HK-2 (cell line): ENCODE measurements at regions not wholly inside any gene's neighbourhood (a gene's known extent, or its start where the extent isn't known, plus 50 kb on each side); places are given as distances from the start of the nearest gene placed in this dataset.
A peak's percentile ranks its signal among the peaks of the same experiment; 100 is the strongest.

Source experiments
- DNase-seq: peaks from one replicate; pipeline ENCODE4 v3.0.0-alpha.2; 2018; ENCODE audit not compliant: unreplicated experiment

DNA sequence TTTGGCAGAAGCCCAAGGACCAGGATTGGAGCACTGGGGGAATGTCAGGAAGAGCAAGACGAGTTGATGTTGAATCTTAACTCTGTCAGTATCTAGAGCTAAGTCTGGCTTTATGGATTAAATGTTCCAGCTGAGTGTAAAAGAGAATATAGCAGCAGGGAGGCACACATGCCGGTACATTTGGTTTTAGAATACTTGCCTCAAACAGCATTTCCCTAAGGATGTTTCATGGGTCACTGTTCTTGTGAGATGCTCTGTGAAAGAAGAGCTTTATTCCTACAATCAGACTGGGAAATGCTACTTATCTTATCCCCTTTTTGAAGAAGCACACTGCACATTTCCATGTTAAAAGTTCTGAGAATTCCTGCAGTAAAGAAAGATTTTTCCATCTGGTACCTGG is 440.3 kb upstream of the B3GALT2 start:
- no peak for DNase-seq

GRCh38 chr1:193625255-193625654 is 438.8 kb upstream of the B3GALT2 start:
- DNase-seq = no peak

- DNase-seq = no peak
Observed at GRCh38 chr1:193619911-193620310, 433.5 kb upstream of the B3GALT2 start.

DNA sequence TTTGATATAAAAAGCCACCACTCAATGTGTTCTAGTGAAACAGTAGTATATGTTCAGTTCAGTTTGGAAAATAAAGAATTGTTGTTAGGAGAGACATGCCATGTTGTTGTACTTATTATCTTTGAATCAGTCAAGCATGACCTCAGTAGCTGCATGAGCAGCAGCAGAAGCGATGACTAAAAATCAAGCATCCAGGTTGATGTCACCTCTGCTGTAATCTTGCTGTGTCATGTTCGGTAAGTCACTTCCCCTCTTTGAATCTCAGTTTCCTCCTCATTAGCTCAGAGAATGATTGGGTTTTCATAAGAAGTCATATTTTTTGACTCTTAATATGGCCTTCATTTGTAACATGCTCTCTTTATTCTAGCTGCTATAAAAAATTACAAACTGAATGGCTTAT is 428.4 kb upstream of the B3GALT2 start:
- DNase-seq = peak; percentile 19

- no peak for DNase-seq
Observed at GRCh38 chr1:193614275-193614674, 427.9 kb upstream of the B3GALT2 start.

DNA sequence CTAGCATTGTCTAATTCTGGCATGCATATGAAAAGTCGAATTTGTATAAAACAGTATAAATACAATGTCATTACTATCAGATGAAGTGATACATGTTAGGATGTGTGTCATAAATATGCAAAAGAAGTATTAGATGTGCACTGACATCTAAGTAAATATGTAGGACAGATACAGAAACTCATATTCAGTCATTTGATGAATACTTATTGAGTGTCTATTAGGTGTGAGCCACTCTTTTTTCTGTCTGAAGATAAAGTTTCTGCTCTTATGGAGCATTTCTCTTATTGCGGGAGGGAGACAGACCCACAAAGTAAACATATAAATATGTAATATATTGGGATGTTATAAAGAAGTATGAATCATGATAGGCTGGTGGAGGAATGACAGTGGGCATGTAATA is 426.6 kb upstream of the B3GALT2 start:
- no peak for DNase-seq

GRCh38 chr1:193609592-193609991 is 423.2 kb upstream of the B3GALT2 start:
- no peak for DNase-seq

GRCh38 chr1:193607787-193608186 is 421.4 kb upstream of the B3GALT2 start:
- DNase-seq = no peak

DNA sequence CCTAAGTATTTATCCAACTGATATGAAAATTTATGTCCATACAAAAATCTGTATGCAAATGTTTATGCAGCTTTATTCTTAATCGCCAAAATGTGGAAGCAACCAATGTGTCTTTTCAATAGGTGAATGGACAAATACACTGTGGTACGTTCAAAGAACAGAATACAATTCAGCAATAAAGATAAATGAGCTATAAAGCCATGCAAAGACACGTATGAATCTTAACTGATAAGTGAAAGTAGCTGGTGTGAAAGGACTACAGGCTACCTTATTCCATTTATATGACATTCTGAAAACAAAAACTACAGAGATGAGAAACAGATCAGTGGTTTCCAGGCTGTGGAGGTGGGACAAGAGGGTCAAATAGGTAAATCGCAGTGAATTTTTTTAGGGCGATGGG is 419.6 kb upstream of the B3GALT2 start:
- no peak for DNase-seq

DNA sequence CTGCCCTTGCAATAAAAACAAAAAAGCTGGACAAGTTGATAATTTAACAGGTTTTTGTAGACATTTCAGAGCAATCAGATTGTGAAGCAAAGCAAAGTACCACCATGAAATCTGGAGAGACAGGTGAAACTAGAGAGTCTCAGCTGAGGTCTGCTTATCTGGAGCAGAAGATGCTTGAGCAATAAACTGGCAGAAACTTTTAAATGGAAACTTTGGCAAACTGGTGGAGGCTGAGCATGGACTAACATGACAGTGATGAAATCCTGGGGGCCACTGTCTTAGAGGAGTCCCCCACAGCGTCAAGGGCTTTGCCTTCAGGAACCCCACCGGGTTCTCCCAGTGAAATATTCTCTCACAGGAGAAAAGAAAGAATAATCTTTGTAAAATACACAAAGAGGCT is 416.3 kb upstream of the B3GALT2 start:
- DNase-seq = no peak

- DNase-seq = no peak
Observed at GRCh38 chr1:193593147-193593885, 406.9 kb upstream of the B3GALT2 start.

DNA sequence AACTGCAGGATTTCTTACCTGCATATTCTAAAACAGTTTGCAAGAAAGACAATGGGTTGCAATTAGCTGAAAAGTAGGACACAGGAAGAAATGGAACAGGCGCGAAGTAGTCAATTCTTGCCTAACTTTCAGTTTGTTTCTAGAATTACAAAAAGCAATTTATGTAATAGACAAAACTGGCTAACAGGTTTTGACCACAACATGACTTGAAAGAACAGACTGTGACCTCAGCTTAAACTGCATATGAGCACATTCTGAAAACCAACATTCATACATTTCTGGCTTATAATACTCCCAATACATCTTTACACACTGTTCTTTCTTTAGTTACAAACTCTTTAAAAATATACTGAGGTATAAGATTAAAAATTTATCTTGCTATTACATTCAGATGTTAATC is 405.9 kb upstream of the B3GALT2 start:
- DNase-seq = no peak

- DNase-seq = no peak
Observed at GRCh38 chr1:193590102-193590501, 403.7 kb upstream of the B3GALT2 start.

- DNase-seq = no peak
Observed at GRCh38 chr1:193589597-193590040, 403.2 kb upstream of the B3GALT2 start.

DNA sequence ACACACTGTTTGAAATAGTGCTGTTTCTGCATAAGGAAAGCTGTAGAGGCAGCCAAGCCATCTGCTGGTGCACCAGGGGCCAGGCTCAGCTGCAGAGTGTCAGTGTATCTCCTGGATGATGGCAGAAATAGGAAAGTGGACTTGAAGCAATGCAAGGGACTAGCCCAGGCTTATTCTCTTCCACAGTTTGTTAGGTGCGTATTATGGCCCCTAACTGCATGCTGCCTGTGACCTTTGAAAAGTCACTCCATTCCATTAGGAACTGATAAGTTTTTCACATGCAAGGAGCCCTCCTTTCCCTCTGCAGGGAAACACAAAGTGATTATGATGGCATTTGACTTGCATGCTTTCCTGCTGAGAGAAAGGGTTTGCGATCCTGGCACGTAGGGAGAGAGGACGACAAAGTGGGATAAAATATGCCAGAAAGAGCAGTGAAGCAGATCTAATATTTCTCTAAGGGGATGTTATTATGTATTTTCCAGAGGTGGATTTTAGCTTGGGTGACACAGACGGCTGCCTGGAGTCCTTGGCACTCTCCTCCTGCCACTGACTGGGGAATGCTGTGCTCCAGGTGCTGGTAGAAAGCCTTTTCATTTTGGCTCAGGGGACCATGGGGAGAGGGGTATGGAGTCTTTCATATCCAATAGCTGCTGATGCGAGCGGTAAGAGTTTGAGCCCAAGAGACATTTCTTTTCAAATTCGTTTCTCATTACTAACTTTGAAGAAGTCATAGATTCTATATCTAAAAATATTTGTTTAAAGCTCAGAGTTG is 402.1 kb upstream of the B3GALT2 start:
- no peak for DNase-seq

- DNase-seq = no peak
Observed at GRCh38 chr1:193584731-193585239, 398.4 kb upstream of the B3GALT2 start.

DNA sequence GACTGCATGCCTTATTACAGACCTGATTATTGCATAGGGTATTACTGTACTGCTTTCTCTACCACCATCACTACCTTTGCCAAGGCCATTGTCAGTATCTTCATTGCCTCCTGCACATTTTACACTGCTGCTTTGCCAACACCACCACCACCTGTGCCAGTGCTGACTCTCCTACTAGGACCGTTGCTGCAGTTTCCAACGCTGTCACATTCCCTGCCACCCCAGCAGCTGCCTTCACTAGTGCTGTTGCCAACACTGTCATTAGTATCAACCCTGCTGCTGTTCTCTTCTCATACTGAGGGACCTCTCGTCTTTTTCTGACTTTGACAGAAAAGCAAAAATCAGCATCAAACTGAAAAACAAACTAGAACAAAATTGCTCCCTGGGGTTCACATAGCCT is 394.9 kb upstream of the B3GALT2 start:
- no peak for DNase-seq

DNA sequence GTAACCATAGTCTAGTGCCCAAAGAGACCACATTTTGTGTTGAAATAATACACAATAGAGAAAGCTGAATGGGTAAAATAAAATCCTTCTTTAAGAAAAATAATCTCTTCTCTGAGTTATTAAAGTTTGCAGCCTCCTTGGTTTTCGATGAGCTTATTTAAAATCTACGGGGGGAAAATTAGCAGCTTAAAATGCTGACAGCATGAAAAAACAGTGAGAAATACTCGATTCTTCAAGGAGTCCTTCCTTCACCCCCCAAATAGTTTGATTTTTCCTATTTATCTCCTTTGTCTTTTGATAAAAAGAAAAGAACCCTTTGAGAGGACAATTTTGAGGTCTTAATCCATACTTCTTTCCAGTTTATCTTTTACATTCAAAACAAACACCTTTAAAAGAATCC is 394.0 kb upstream of the B3GALT2 start:
- no peak for DNase-seq

- DNase-seq = no peak
Observed at GRCh38 chr1:193579323-193579722, 392.9 kb upstream of the B3GALT2 start.

DNA sequence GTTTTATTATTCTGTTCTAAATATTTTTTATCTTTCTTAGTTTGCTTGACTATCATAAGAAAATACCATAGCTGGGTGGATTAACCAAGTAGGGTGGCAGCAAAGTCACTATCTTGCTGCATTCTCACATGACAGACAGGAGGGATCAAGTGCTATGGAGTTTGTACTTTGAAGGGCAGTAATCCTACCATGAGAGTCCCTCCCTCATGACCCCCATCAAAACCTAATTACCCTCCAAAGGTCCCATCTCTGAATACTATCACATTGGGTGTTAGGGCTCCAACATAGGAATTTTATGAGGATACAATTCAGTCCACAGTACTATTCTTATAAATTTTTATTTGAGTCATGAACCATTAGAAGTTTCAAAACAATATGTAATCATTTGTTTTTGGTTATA is 388.5 kb upstream of the B3GALT2 start:
- no peak for DNase-seq

GRCh38 chr1:193569983-193570269 is 383.5 kb upstream of the B3GALT2 start:
- DNase-seq = no peak

GRCh38 chr1:193569096-193569982 is 382.9 kb upstream of the B3GALT2 start:
- DNase-seq = no peak
